Daoy (cell line): ENCODE measurements at regions not wholly inside any gene's neighbourhood (a gene's known extent, or its start where the extent isn't known, plus 50 kb on each side); places are given as distances from the start of the nearest gene placed in this dataset.
A peak's percentile ranks its signal among the peaks of the same experiment; 100 is the strongest.

ENCODE experiments used
- DNase-seq: peaks from one replicate; pipeline ENCODE4 v3.0.0-alpha.2; 2015; ENCODE audit warnings: low read depth

DNA sequence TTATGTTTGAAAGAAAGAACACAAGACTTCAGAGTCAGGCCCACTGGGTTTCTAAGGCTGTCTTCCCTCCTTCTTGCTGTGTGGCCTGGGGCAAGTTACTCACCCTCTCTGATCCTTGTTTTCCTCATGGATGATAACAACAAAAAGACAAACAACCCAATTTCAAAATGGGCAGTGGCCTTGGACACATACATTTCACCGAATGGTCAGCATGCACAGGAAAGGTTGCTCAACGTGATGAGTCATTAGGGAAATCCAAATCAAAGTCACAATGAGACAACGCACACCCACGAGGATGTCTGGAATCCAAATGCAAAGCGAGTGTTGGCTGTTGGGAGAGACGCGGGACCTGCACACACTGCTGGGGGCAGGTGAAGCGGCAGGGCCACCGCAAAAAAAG lies 50.8 kb upstream of the PPP2R2C start:
- peak; percentile 40 for DNase-seq

- no peak for DNase-seq
These were observed 50.6 kb upstream of the MAN2B2 start for GRCh38 chr4:6524436-6524835.
